Tibial artery (tissue), 4 donors: ENCODE measurements at regions not wholly inside any gene's neighbourhood (a gene's known extent, or its start where the extent isn't known, plus 50 kb on each side); places are given as distances from the start of the nearest gene placed in this dataset.
A peak's percentile ranks its signal among the peaks of the same experiment; 100 is the strongest.

ENCODE experiments used
- DNase-seq, 2 donors: peaks; one replicate each; pipeline ENCODE4 v3.0.0-alpha.2; 2019
- H3K27ac ChIP-seq, 2 donors: fragments of 200-600 bp; sonication (generic) in 1 of 2; 1 replicate in 1 of 2; 2 replicates in 1 of 2; pipeline ENCODE4 v1.5.1; 2018 to 2019; ENCODE audit warnings: mild to moderate bottlenecking in 1 of 2
- H3K27me3 ChIP-seq, 2 donors: fragments of 200-600 bp; sonication (generic) in 1 of 2; one replicate each; pipeline versions ENCODE4 v1.5.1 to v1.6.0; 2016 to 2019
- H3K36me3 ChIP-seq, 3 donors: fragments of 200-600 bp; sonication (generic) in 2 of 3; one replicate each; pipeline ENCODE4 v1.5.1; 2016 to 2019; ENCODE audit warnings: mild to moderate bottlenecking in 2 of 3
- H3K4me1 ChIP-seq, 4 donors: fragments of 200-600 bp; sonication (generic) in 2 of 4; 1 replicate in 3 of 4; 2 replicates in 1 of 4; pipeline ENCODE4 v1.5.1; 2016 to 2019
- H3K4me3 ChIP-seq, 2 donors: fragments of 200-600 bp; sonication (generic) in 1 of 2; 1 replicate in 1 of 2; 2 replicates in 1 of 2; pipeline ENCODE4 v1.5.1; 2018 to 2019; ENCODE audit warnings: mild to moderate bottlenecking in 2 of 2
- H3K9me3 ChIP-seq, 3 donors: fragments of 200-600 bp; sonication (generic) in 1 of 3; one replicate each; pipeline ENCODE4 v1.5.1; 2016 to 2019
- CTCF ChIP-seq, 2 experiments: fragments of 200-600 bp in 1 of 2; fragments of 450-650 bp in 1 of 2; IDR thresholded peaks; one replicate each; pipeline ENCODE4 v1.5.1; 2017 to 2019; ENCODE audit warnings: antibody characterized with exemption in 2 of 2, mild to moderate bottlenecking in 1 of 2, moderate library complexity in 1 of 2
- intact Hi-C: fragments of 100-400 bp; cut with DNase I; formaldehyde crosslinking; loops from one replicate; pipeline ENCODE4 v1.15.0; 2023; ENCODE audit warnings: low total_unique reads

- intact Hi-C loops, result no loop called here
- DNase-seq, result peak in 1 of 2 donors; percentile 23
- Histone ChIP-seq H3K27me3 (no peaks in the 10 kb centered on the region), H3K4me3 (no peak overlapping the region), H3K4me1 (no peaks in the 10 kb centered on the region), H3K36me3 (no peaks in the 10 kb centered on the region), H3K9me3 (peaks cover 0 to 3% (median 0%) of the 10 kb centered on the region in 3 donors), H3K27ac (no peak overlapping the region)
- TF ChIP-seq CTCF (IDR thresholded peaks at IDR 0.05), result no peak
These were observed 157.9 kb downstream of the UQCRFS1 start for GRCh38 chr19:29054886-29055675.

GRCh38 chr19:29048873-29049272 is 164.1 kb downstream of the UQCRFS1 start:
- TF ChIP-seq CTCF (IDR thresholded peaks at IDR 0.05), result no peak
- Histone ChIP-seq H3K9me3 (peaks cover 0 to 6% (median 0%) of the 10 kb centered on the region in 3 donors), H3K4me3 (no peak overlapping the region), H3K36me3 (no peaks in the 10 kb centered on the region), H3K4me1 (no peaks in the 10 kb centered on the region), H3K27ac (no peak overlapping the region), H3K27me3 (no peaks in the 10 kb centered on the region)
- intact Hi-C loops, result no loop called here
- DNase-seq, result peak in 1 of 2 donors; percentile 20

- TF ChIP-seq CTCF (IDR thresholded peaks at IDR 0.05), result no peak
- intact Hi-C loops, result no loop called here
- DNase-seq, result no peak
- Histone ChIP-seq H3K36me3 (no peaks in the 10 kb centered on the region), H3K4me3 (no peak overlapping the region), H3K27me3 (no peaks in the 10 kb centered on the region), H3K27ac (no peak overlapping the region), H3K4me1 (no peaks in the 10 kb centered on the region), H3K9me3 (peaks cover 0 to 6% (median 0%) of the 10 kb centered on the region in 3 donors)
These were observed 167.2 kb downstream of the UQCRFS1 start for GRCh38 chr19:29045679-29046254.

GRCh38 chr19:29044037-29044436 is 168.9 kb downstream of the UQCRFS1 start:
- H3K4me1 ChIP-seq, result no peaks in the 10 kb centered on the region
- H3K27ac ChIP-seq, result no peak overlapping the region
- DNase-seq, result no peak
- intact Hi-C loops, result no loop called here
- no peak overlapping the region for H3K4me3 ChIP-seq
- no peak for TF ChIP-seq CTCF (IDR thresholded peaks at IDR 0.05)
- H3K36me3 ChIP-seq, result no peaks in the 10 kb centered on the region
- H3K27me3 ChIP-seq, result no peaks in the 10 kb centered on the region
- H3K9me3 ChIP-seq, result peaks cover 0 to 6% (median 0%) of the 10 kb centered on the region in 3 donors

- intact Hi-C loops, result no loop called here
- H3K27me3 ChIP-seq, result no peaks in the 10 kb centered on the region
- DNase-seq, result no peak
- H3K4me3 ChIP-seq, result no peak overlapping the region
- H3K4me1 ChIP-seq, result no peaks in the 10 kb centered on the region
- H3K36me3 ChIP-seq, result no peaks in the 10 kb centered on the region
- no peaks in the 10 kb centered on the region for H3K9me3 ChIP-seq
- H3K27ac ChIP-seq, result no peak overlapping the region
- TF ChIP-seq CTCF (IDR thresholded peaks at IDR 0.05), result no peak
These were observed 170.5 kb downstream of the UQCRFS1 start for GRCh38 chr19:29042450-29042849.
